Fibroblast of the aortic adventitia (primary cell): ENCODE measurements at regions not wholly inside any gene's neighbourhood (a gene's known extent, or its start where the extent isn't known, plus 50 kb on each side); places are given as distances from the start of the nearest gene placed in this dataset.

Experiments used
- DNase-seq: peaks from one replicate; pipeline ENCODE4 v3.0.0-alpha.2; 2010; ENCODE audit warnings: low read depth
- H3K4me3 ChIP-seq: 2 replicates; pipeline ENCODE4 v1.5.1; 2011; ENCODE audit warnings: low read depth, mild to moderate bottlenecking, control low read depth, low read length, moderate library complexity
- CTCF ChIP-seq: IDR thresholded peaks from 2 replicates; pipeline ENCODE4 v1.5.1; 2011; ENCODE audit warnings: mild to moderate bottlenecking, low read length, control low read depth, inconsistent platforms; ENCODE audit not compliant: insufficient read depth

GRCh38 chr6:23713211-23713610 lies 412.8 kb upstream of the NRSN1 start:
- DNase-seq, result no peak
- no peak overlapping the region for H3K4me3 ChIP-seq
- no peak for TF ChIP-seq CTCF

- no peak for TF ChIP-seq CTCF
- no peak for DNase-seq
- H3K4me3 ChIP-seq, result no peak overlapping the region
Measured at GRCh38 chr6:23728707-23729106, 397.3 kb upstream of the NRSN1 start.

GRCh38 chr6:23731609-23732008 lies 394.4 kb upstream of the NRSN1 start:
- H3K4me3 ChIP-seq, result no peak overlapping the region
- DNase-seq, result no peak
- TF ChIP-seq CTCF, result no peak

GRCh38 chr6:23732521-23732920 lies 393.5 kb upstream of the NRSN1 start:
- DNase-seq, result no peak
- H3K4me3 ChIP-seq, result no peak overlapping the region
- no peak for TF ChIP-seq CTCF

GRCh38 chr6:23735151-23735550 lies 390.9 kb upstream of the NRSN1 start:
- no peak overlapping the region for H3K4me3 ChIP-seq
- no peak for DNase-seq
- TF ChIP-seq CTCF, result no peak

GRCh38 chr6:23736577-23736976 lies 389.4 kb upstream of the NRSN1 start:
- DNase-seq, result no peak
- no peak overlapping the region for H3K4me3 ChIP-seq
- no peak for TF ChIP-seq CTCF

- no peak for TF ChIP-seq CTCF
- H3K4me3 ChIP-seq, result no peak overlapping the region
- DNase-seq, result no peak
Measured at GRCh38 chr6:23747239-23747638, 378.8 kb upstream of the NRSN1 start.
